IMR-90 (cell line): ENCODE measurements at regions not wholly inside any gene's neighbourhood (a gene's known extent, or its start where the extent isn't known, plus 50 kb on each side); places are given as distances from the start of the nearest gene placed in this dataset.

Experiments used
- ATAC-seq: fragments of 200-7000 bp; cut with Tn5 transposase; 2 replicates; pipeline ENCODE4 v1.9.1; 2020; ENCODE audit warnings: low read depth, mild to moderate bottlenecking, moderate library complexity
- BruUV-seq: library from RNA; stranded (reverse); fragments of 400-500 nt; replicated peaks from 2 replicates; lab custom pipeline; 2021; lab: Mats Ljungman, UMichigan
- CTCF ChIA-PET: fragments of 300-600 bp; formaldehyde crosslinking; extraction: SDS; loops from one replicate; lab custom pipeline; 2021; ENCODE audit warnings: antibody characterized with exemption; lab: Yijun Ruan, JAX
- POLR2A ChIA-PET: fragments of 300-600 bp; sonication (Branson Sonifier 250); formaldehyde crosslinking; loops from one replicate; lab custom pipeline; 2022; ENCODE audit warnings: antibody characterized with exemption; ENCODE audit not compliant: unreplicated experiment; lab: Charles Lee
- DNase-seq: peaks from one replicate; pipeline ENCODE4 v3.0.0; 2013
- H2AFZ ChIP-seq: replicated peaks from 2 replicates; pipeline ENCODE3; 2013; ENCODE audit warnings: low read length, mild to moderate bottlenecking; ENCODE audit not compliant: poor library complexity
- H2AK5ac ChIP-seq: 2 replicates; pipeline ENCODE4 v1.6.1; 2013; ENCODE audit warnings: low read depth, low read length, inconsistent platforms
- H2AK9ac ChIP-seq: replicated peaks from 2 replicates; pipeline ENCODE3; 2013; ENCODE audit warnings: mild to moderate bottlenecking, low read depth, low read length, moderate library complexity; ENCODE audit not compliant: poor library complexity
- H2BK120ac ChIP-seq: 2 replicates; pipeline ENCODE4 v1.6.1; 2013; ENCODE audit warnings: low read depth, low read length, inconsistent platforms
- H2BK15ac ChIP-seq: 3 replicates; pipeline ENCODE4 v1.6.1; 2013; ENCODE audit warnings: low read depth, low read length, inconsistent platforms
- H2BK20ac ChIP-seq: 2 replicates; pipeline ENCODE4 v1.6.1; 2013; ENCODE audit warnings: low read depth, mild to moderate bottlenecking, inconsistent platforms, low read length, moderate library complexity
- H2BK5ac ChIP-seq: 2 replicates; pipeline ENCODE4 v1.6.1; 2013; ENCODE audit warnings: mild to moderate bottlenecking, low read depth, low read length, inconsistent platforms; ENCODE audit not compliant: poor library complexity, severe bottlenecking
- H3K14ac ChIP-seq: replicated peaks from 2 replicates; pipeline ENCODE4 v1.6.1; 2013; ENCODE audit warnings: low read depth, low read length, inconsistent platforms
- H3K18ac ChIP-seq: 2 replicates; pipeline ENCODE4 v1.6.1; 2013; ENCODE audit warnings: low read depth, low read length, control low read depth
- H3K23ac ChIP-seq: 2 replicates; pipeline ENCODE4 v1.6.1; 2013; ENCODE audit warnings: low read depth, low read length, inconsistent platforms
- H3K27ac ChIP-seq: 2 replicates; pipeline ENCODE4 v1.5.1; 2013; ENCODE audit warnings: mild to moderate bottlenecking, control low read depth, low read length; ENCODE audit not compliant: insufficient read depth
- H3K27me3 ChIP-seq: 2 replicates; pipeline ENCODE4 v1.6.1; 2013; ENCODE audit warnings: low read length; ENCODE audit not compliant: control insufficient read depth, insufficient read depth
- H3K36me3 ChIP-seq: 2 replicates; pipeline ENCODE4 v1.6.1; 2013; ENCODE audit warnings: low read length, mixed read lengths; ENCODE audit not compliant: control insufficient read depth, insufficient read depth
- H3K4ac ChIP-seq: 2 replicates; pipeline ENCODE4 v1.6.1; 2013; ENCODE audit warnings: low read depth, low read length, inconsistent platforms
- H3K4me1 ChIP-seq: 2 replicates; pipeline ENCODE4 v1.6.1; 2013; ENCODE audit warnings: low read length, mixed read lengths; ENCODE audit not compliant: control insufficient read depth, insufficient read depth
- H3K4me2 ChIP-seq: 2 replicates; pipeline ENCODE4 v1.6.1; 2013; ENCODE audit warnings: low read depth, mild to moderate bottlenecking, control low read depth, low read length, moderate library complexity
- H3K4me3 ChIP-seq: 2 replicates; pipeline ENCODE4 v1.5.1; 2013; ENCODE audit warnings: low read depth, mild to moderate bottlenecking, control low read depth, low read length, moderate library complexity; ENCODE audit not compliant: insufficient read depth
- H3K56ac ChIP-seq: 2 replicates; pipeline ENCODE4 v1.6.1; 2013; ENCODE audit warnings: low read length, inconsistent platforms; ENCODE audit not compliant: insufficient read depth; ENCODE audit errors: extremely low read depth
- H3K79me1 ChIP-seq, 2 experiments: 2 replicates each; pipeline ENCODE4 v1.6.1; 2013; ENCODE audit warnings: low read length in 2 of 2, inconsistent platforms in 1 of 2, low read depth in 1 of 2
- H3K9ac ChIP-seq: 2 replicates; pipeline ENCODE4 v1.6.1; 2013; ENCODE audit warnings: low read depth, low read length, control low read depth
- H3K9me1 ChIP-seq: 2 replicates; pipeline ENCODE4 v1.6.1; 2013; ENCODE audit warnings: low read length, inconsistent platforms; ENCODE audit not compliant: insufficient read depth
- H3K9me3 ChIP-seq: 2 replicates; pipeline ENCODE4 v1.6.1; 2013; ENCODE audit warnings: low read length; ENCODE audit not compliant: control insufficient read depth, insufficient read depth
- H4K20me1 ChIP-seq: 2 replicates; pipeline ENCODE4 v1.6.1; 2013; ENCODE audit warnings: low read length, inconsistent platforms; ENCODE audit not compliant: insufficient read depth
- H4K5ac ChIP-seq: 2 replicates; pipeline ENCODE4 v1.6.1; 2013; ENCODE audit warnings: mild to moderate bottlenecking, low read depth, low read length, control low read depth
- H4K8ac ChIP-seq, 2 experiments: 2 replicates each; pipeline ENCODE4 v1.6.1; 2013; ENCODE audit warnings: low read depth in 2 of 2, low read length in 2 of 2, control low read depth in 1 of 2, inconsistent platforms in 1 of 2
- H4K91ac ChIP-seq: 2 replicates; pipeline ENCODE4 v1.6.1; 2013; ENCODE audit warnings: low read depth, low read length, inconsistent platforms; ENCODE audit not compliant: insufficient read depth
- BHLHE40 ChIP-seq: fragments of 150-350 bp; IDR thresholded peaks from 2 replicates; pipeline ENCODE4 v1.6.1; 2016; ENCODE audit warnings: mild to moderate bottlenecking, low read depth, low read length
- CEBPB ChIP-seq: IDR thresholded peaks from 2 replicates; pipeline ENCODE4 v1.6.1; 2012; ENCODE audit warnings: low read depth, low read length, improper control_type of control experiment
- ELK1 ChIP-seq: fragments of 150-350 bp; IDR thresholded peaks from 2 replicates; pipeline ENCODE4 v1.6.1; 2016; ENCODE audit warnings: low read depth, mild to moderate bottlenecking, low read length, moderate library complexity, borderline replicate concordance
- FOS ChIP-seq: fragments of 150-350 bp; IDR thresholded peaks from 2 replicates; pipeline ENCODE4 v1.6.1; 2016; ENCODE audit warnings: low read depth, low read length
- MAFK ChIP-seq: IDR thresholded peaks from 2 replicates; pipeline ENCODE4 v1.6.1; 2012; ENCODE audit warnings: low read depth, low read length, improper control_type of control experiment
- MAZ ChIP-seq: IDR thresholded peaks from 2 replicates; pipeline ENCODE4 v1.6.1; 2012; ENCODE audit warnings: low read depth, mild to moderate bottlenecking, low read length, improper control_type of control experiment, moderate library complexity, borderline replicate concordance
- MXI1 ChIP-seq: IDR thresholded peaks from 2 replicates; pipeline ENCODE4 v1.6.1; 2012; ENCODE audit warnings: low read depth, mild to moderate bottlenecking, low read length, moderate library complexity, borderline replicate concordance
- NFE2L2 ChIP-seq: fragments of 150-350 bp; IDR thresholded peaks from 2 replicates; pipeline ENCODE4 v1.6.1; 2016; ENCODE audit warnings: low read depth, mild to moderate bottlenecking, low read length
- RAD21 ChIP-seq: IDR thresholded peaks from 2 replicates; pipeline ENCODE4 v1.6.1; 2012; ENCODE audit warnings: low read length, improper control_type of control experiment
- RFX5 ChIP-seq: IDR thresholded peaks from 2 replicates; pipeline ENCODE4 v1.8.0; 2012; ENCODE audit warnings: low read depth, mild to moderate bottlenecking, low read length, moderate library complexity
- SMC3 ChIP-seq: fragments of 150-350 bp; IDR thresholded peaks from 2 replicates; pipeline ENCODE4 v1.6.1; 2016; ENCODE audit warnings: low read depth, mild to moderate bottlenecking, antibody characterized with exemption, low read length, moderate library complexity
- WGBS, 2 experiments: methylation state at CpG; one replicate each; pipeline versions ENCODE4 v1.1.5 to v1.1.7; 2013; ENCODE audit warnings: missing lambda C conversion rate in 2 of 2; ENCODE audit not compliant: insufficient read length in 1 of 2; ENCODE audit errors: extremely low coverage in 2 of 2; 5-methylcytosine and 5-hydroxymethylcytosine counted together
- dilution Hi-C: fragments of 300-500 bp; cut with HindIII; formaldehyde crosslinking; loops from one replicate; pipeline ENCODE4 v1.14.3; 2018; ENCODE audit warnings: low sequenced_read_pairs; ENCODE audit not compliant: unreplicated experiment
- in situ Hi-C: fragments of 300-500 bp; cut with MboI; formaldehyde crosslinking; loops from 3 replicates; pipeline ENCODE4 v1.14.3; 2019; ENCODE audit warnings: low sequenced_read_pairs, inconsistent platforms, mixed read lengths
- intact Hi-C: fragments of 100-400 bp; cut with micrococcal nuclease; formaldehyde crosslinking; loops from 2 replicates; pipeline ENCODE4 v1.10.0; 2022
- TF ChIP-seq, protein P1 (sequence below): conservative IDR thresholded peaks from 2 replicates; pipeline ENCODE4 v1.5.1; 2012; ENCODE audit warnings: mild to moderate bottlenecking, low read depth, low read length, improper control_type of control experiment
- TF ChIP-seq, protein P2 (sequence below): fragments of 150-350 bp; IDR thresholded peaks from 2 replicates; pipeline ENCODE4 v1.6.1; 2017; ENCODE audit warnings: mild to moderate bottlenecking, antibody characterized with exemption, low read length, low read depth

- Histone ChIP-seq H3K4me2 (no peak overlapping the region), H2AFZ (no peak overlapping the region), H2BK120ac (no peak overlapping the region), H3K14ac (no peak overlapping the region), H3K18ac (no peak overlapping the region), H3K23ac (no peak overlapping the region), H4K8ac (no peak overlapping the region), H3K4ac (no peak overlapping the region), H4K20me1 (no peaks in the 10 kb centered on the region), H3K9me1 (no peaks in the 10 kb centered on the region; the same call in 1 of the 2 replicates), H3K79me1 (no peaks in the 10 kb centered on the region), H3K4me3 (no peak overlapping the region), H2BK15ac (no peak overlapping the region), H3K56ac (no peak overlapping the region), H2AK5ac (no peak overlapping the region), H3K27ac (no peak overlapping the region), H3K9ac (no peak overlapping the region), H2BK5ac (no peak overlapping the region), H4K5ac (no peak overlapping the region), H3K27me3 (no peaks in the 10 kb centered on the region), H3K36me3 (no peaks in the 10 kb centered on the region), H4K91ac (no peak overlapping the region), H3K4me1 (no peaks in the 10 kb centered on the region), H2AK9ac (no peak overlapping the region), H3K9me3 (no peaks in the 10 kb centered on the region), H2BK20ac (no peak overlapping the region)
- intact Hi-C loops = no loop called here
- no TSS peak for BruUV-seq
- dilution Hi-C loops = no loop called here
- DNase-seq = peak; percentile 0
- ATAC-seq = no peak
- ChIA-PET CTCF (interaction anchor here (1.0 kb wide), 1 partner anchor 19 kb away, joined by 3 read pairs; no protein-coding TSS in a partner anchor), POLR2A (no interaction called here)
- no CpG with 5 or more reads among the region's 1 CpG for WGBS, 2 experiments
- in situ Hi-C loops = no loop called here
- TF ChIP-seq MAZ (no peak), RFX5 (no peak), NFE2L2 (no peak), MXI1 (no peak), ELK1 (no peak), MAFK (no peak), BHLHE40 (no peak), FOS (no peak), SMC3 (no peak), CEBPB (no peak), RAD21 (no peak)
- TF ChIP-seq, protein P1, sequence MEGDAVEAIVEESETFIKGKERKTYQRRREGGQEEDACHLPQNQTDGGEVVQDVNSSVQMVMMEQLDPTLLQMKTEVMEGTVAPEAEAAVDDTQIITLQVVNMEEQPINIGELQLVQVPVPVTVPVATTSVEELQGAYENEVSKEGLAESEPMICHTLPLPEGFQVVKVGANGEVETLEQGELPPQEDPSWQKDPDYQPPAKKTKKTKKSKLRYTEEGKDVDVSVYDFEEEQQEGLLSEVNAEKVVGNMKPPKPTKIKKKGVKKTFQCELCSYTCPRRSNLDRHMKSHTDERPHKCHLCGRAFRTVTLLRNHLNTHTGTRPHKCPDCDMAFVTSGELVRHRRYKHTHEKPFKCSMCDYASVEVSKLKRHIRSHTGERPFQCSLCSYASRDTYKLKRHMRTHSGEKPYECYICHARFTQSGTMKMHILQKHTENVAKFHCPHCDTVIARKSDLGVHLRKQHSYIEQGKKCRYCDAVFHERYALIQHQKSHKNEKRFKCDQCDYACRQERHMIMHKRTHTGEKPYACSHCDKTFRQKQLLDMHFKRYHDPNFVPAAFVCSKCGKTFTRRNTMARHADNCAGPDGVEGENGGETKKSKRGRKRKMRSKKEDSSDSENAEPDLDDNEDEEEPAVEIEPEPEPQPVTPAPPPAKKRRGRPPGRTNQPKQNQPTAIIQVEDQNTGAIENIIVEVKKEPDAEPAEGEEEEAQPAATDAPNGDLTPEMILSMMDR = no peak
- TF ChIP-seq, protein P2, sequence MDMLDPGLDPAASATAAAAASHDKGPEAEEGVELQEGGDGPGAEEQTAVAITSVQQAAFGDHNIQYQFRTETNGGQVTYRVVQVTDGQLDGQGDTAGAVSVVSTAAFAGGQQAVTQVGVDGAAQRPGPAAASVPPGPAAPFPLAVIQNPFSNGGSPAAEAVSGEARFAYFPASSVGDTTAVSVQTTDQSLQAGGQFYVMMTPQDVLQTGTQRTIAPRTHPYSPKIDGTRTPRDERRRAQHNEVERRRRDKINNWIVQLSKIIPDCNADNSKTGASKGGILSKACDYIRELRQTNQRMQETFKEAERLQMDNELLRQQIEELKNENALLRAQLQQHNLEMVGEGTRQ = no peak
Observed at GRCh38 chr3:105137911-105138310, 228.8 kb upstream of the ALCAM start.
